HepG2 (cell line): ENCODE measurements at regions not wholly inside any gene's neighbourhood (a gene's known extent, or its start where the extent isn't known, plus 50 kb on each side); places are given as distances from the start of the nearest gene placed in this dataset.

Experiments used
- ATAC-seq: fragments of 200-7000 bp; cut with Tn5 transposase; 3 replicates; pipeline ENCODE4 v1.9.1; 2020; ENCODE audit warnings: mild to moderate bottlenecking, moderate library complexity
- BruUV-seq: library from RNA; stranded (reverse); fragments of 400-500 nt; replicated peaks from 2 replicates; lab custom pipeline; 2021; lab: Mats Ljungman, UMichigan
- CTCF ChIA-PET: fragments of 300-600 bp; formaldehyde crosslinking; extraction: SDS; loops from one replicate; lab custom pipeline; 2021; ENCODE audit warnings: low total read pairs, inconsistent platforms, low intra/inter-chr PET ratio; lab: Yijun Ruan, JAX
- POLR2A ChIA-PET: fragments of 350-600 bp; sonication (Branson Sonifier 250); formaldehyde crosslinking; loops from one replicate; lab custom pipeline; 2020; ENCODE audit warnings: antibody characterized with exemption, inconsistent platforms; lab: Yijun Ruan, JAX
- DNase-seq: peaks from one replicate; pipeline ENCODE4 v3.0.0-alpha.2; 2015; ENCODE audit warnings: low spot score
- FAIRE-seq: peaks from 3 replicates; lab custom pipeline; 2011; peaks lifted over from hg19 to GRCh38; lab: Jason Lieb, UNC
- H2AFZ ChIP-seq: one replicate; pipeline ENCODE4 v1.6.1; 2011; ENCODE audit warnings: low read length, inconsistent platforms
- H3K27ac ChIP-seq: fragments of 300-600 bp; 3 replicates; pipeline ENCODE4 v1.8.0; 2011; ENCODE audit warnings: mixed run types, mild to moderate bottlenecking, mixed read lengths, low read length, inconsistent platforms; ENCODE audit not compliant: insufficient read depth; ENCODE audit errors: extremely low read length
- H3K27me3 ChIP-seq, 2 experiments: fragments of 200-600 bp in 1 of 2; 2 replicates in 1 of 2; 3 replicates in 1 of 2; pipeline versions ENCODE4 v1.6.0 to v1.8.0; 2011; ENCODE audit warnings: low read length in 2 of 2, mild to moderate bottlenecking in 2 of 2, moderate library complexity in 2 of 2, inconsistent platforms in 1 of 2; ENCODE audit not compliant: insufficient read depth in 2 of 2, control insufficient read depth in 1 of 2
- H3K36me3 ChIP-seq, 2 experiments: fragments of 200-600 bp in 1 of 2; replicated peaks in 1 of 2; 2 replicates in 1 of 2; 3 replicates in 1 of 2; pipeline versions ENCODE4 v1.5.1 to v1.8.0; 2011; ENCODE audit warnings: low read length in 2 of 2, inconsistent platforms in 1 of 2; ENCODE audit not compliant: insufficient read depth in 2 of 2, control insufficient read depth in 1 of 2
- H3K4me1 ChIP-seq: 2 replicates; pipeline ENCODE4 v1.5.1; 2012; ENCODE audit warnings: low read length, inconsistent platforms; ENCODE audit not compliant: insufficient read depth
- H3K4me2 ChIP-seq: 2 replicates; pipeline ENCODE4 v1.6.0; 2011; ENCODE audit warnings: low read depth, low read length, inconsistent platforms
- H3K4me3 ChIP-seq, 3 experiments: fragments of 200-600 bp in 1 of 3; sonication (generic), shearing (Covaris generic) in 1 of 3; replicated peaks in 1 of 3; 2 replicates each; pipeline ENCODE4 v1.5.1; 2011 to 2016; ENCODE audit warnings: low read length in 3 of 3, inconsistent platforms in 2 of 3, low read depth in 2 of 3, mild to moderate bottlenecking in 2 of 3, control low read depth in 1 of 3, mixed read lengths in 1 of 3; ENCODE audit not compliant: insufficient read depth in 1 of 3
- H3K79me2 ChIP-seq: one replicate; pipeline ENCODE4 v1.6.1; 2011; ENCODE audit warnings: low read length, inconsistent platforms; ENCODE audit not compliant: insufficient read depth
- H3K9ac ChIP-seq: 2 replicates; pipeline ENCODE4 v1.6.0; 2011; ENCODE audit warnings: mild to moderate bottlenecking, low read depth, low read length, inconsistent platforms; ENCODE audit not compliant: insufficient read depth
- H3K9me3 ChIP-seq: 2 replicates; pipeline ENCODE4 v1.5.1; 2012; ENCODE audit warnings: mild to moderate bottlenecking, low read length
- H4K20me1 ChIP-seq: 2 replicates; pipeline ENCODE4 v1.6.0; 2011; ENCODE audit warnings: inconsistent platforms, mild to moderate bottlenecking, low read length, moderate library complexity; ENCODE audit not compliant: insufficient read depth
- PHF21A ChIP-seq: sonication (generic); formaldehyde crosslinking; IDR thresholded peaks from 2 replicates; pipeline ENCODE4 v1.5.0; 2020; ENCODE audit warnings: mild to moderate bottlenecking, missing genetic modification reagents
- RORA ChIP-seq: sonication (generic); formaldehyde crosslinking; IDR thresholded peaks from 2 replicates; pipeline ENCODE4 v1.5.0; 2020; ENCODE audit warnings: mild to moderate bottlenecking, missing genetic modification reagents, moderate library complexity
- SP5 ChIP-seq: IDR thresholded peaks from 2 replicates; pipeline ENCODE4 v1.6.1; 2016; ENCODE audit warnings: low read depth, borderline replicate concordance
- SRSF4 ChIP-seq: fragments of 200-400 bp; formaldehyde crosslinking; IDR thresholded peaks from one replicate; pipeline ENCODE4 v1.6.1; 2018; ENCODE audit warnings: mild to moderate bottlenecking, low read depth, low read length, moderate library complexity; ENCODE audit not compliant: poor library complexity, severe bottlenecking
- ZHX2 ChIP-seq, 2 experiments: sonication (generic) in 1 of 2; formaldehyde crosslinking in 1 of 2; IDR thresholded peaks; 2 replicates each; pipeline versions ENCODE4 v1.6.1 to v1.9.0; 2014 to 2022; ENCODE audit warnings: antibody characterized with exemption in 1 of 2, borderline replicate concordance in 1 of 2, inconsistent platforms in 1 of 2, low read depth in 1 of 2, missing genetic modification reagents in 1 of 2
- ZNF652 ChIP-seq: IDR thresholded peaks from 2 replicates; pipeline ENCODE4 v1.6.1; 2016; ENCODE audit warnings: low read depth, borderline replicate concordance
- ZNF674 ChIP-seq: sonication (generic); formaldehyde crosslinking; IDR thresholded peaks from 2 replicates; pipeline ENCODE4 v1.5.0; 2020; ENCODE audit warnings: low read depth, mild to moderate bottlenecking, missing genetic modification reagents
- WGBS: methylation state at CpG from one replicate; pipeline ENCODE4 v1.1.6; 2017; ENCODE audit warnings: low lambda C conversion rate; 5-methylcytosine and 5-hydroxymethylcytosine counted together
- in situ Hi-C: cut with HindIII; loops from 2 replicates; pipeline ENCODE4 v1.10.0; 2017; ENCODE audit warnings: low pct_unique_long_range_greater_than_20kb; ENCODE audit not compliant: extremely low pct_ligation_motif_present
- intact Hi-C: fragments of 100-400 bp; cut with micrococcal nuclease; formaldehyde crosslinking; loops from one replicate; pipeline ENCODE4 v1.10.0; 2022; ENCODE audit not compliant: unreplicated experiment
- TF ChIP-seq, protein P1 (sequence below): sonication (generic); formaldehyde crosslinking; IDR thresholded peaks from 2 replicates; pipeline ENCODE4 v1.8.1; 2022; ENCODE audit warnings: mild to moderate bottlenecking, missing genetic modification reagents

- no peak for TF ChIP-seq ZNF674
- TF ChIP-seq ZHX2 (IDR thresholded peaks at IDR 0.05; ENCODE audit: low read depth), result no peak
- TF ChIP-seq ZHX2 (CRISPR knock-in tag; IDR thresholded peaks at IDR 0.05; ENCODE audit: borderline replicate concordance), result no peak
- no peak for TF ChIP-seq SRSF4
- TF ChIP-seq PHF21A (CRISPR knock-in tag), result no peak
- no peak for TF ChIP-seq RORA (CRISPR knock-in tag)
Observed at GRCh38 chr6:82035526-82035925, 212.0 kb downstream of the IBTK start (continued).

- 78% methylated on average over 3 of the region's 3 CpGs for WGBS
- Histone ChIP-seq H3K27me3 (no peaks in the 10 kb centered on the region), H2AFZ (no peak overlapping the region), H3K79me2 (no peaks in the 10 kb centered on the region), H3K9me3 (no peaks in the 10 kb centered on the region), H3K9ac (no peak overlapping the region), H3K36me3 (no peaks in the 10 kb centered on the region), H3K27ac (no peak overlapping the region), H4K20me1 (no peaks in the 10 kb centered on the region), H3K4me3 (no peak overlapping the region), H3K4me2 (no peak overlapping the region), H3K4me1 (no peaks in the 10 kb centered on the region)
- POLR2A ChIA-PET, result no interaction called here
- BruUV-seq, result no TSS peak
- in situ Hi-C loops (no loop called here), intact Hi-C loops (no loop called here)
- DNase-seq (no peak), FAIRE-seq (no peak), ATAC-seq (no peak)
- CTCF ChIA-PET, result no interaction called here
- TF ChIP-seq ZNF652 (no peak), SP5 (CRISPR knock-in tag) (no peak)
- TF ChIP-seq, protein P1, sequence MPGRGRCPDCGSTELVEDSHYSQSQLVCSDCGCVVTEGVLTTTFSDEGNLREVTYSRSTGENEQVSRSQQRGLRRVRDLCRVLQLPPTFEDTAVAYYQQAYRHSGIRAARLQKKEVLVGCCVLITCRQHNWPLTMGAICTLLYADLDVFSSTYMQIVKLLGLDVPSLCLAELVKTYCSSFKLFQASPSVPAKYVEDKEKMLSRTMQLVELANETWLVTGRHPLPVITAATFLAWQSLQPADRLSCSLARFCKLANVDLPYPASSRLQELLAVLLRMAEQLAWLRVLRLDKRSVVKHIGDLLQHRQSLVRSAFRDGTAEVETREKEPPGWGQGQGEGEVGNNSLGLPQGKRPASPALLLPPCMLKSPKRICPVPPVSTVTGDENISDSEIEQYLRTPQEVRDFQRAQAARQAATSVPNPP (CRISPR knock-in tag), result no peak
Observed at GRCh38 chr6:82033631-82034211, 213.8 kb downstream of the IBTK start.
